Spinal cord (tissue), 9 donors: ENCODE measurements at regions not wholly inside any gene's neighbourhood (a gene's known extent, or its start where the extent isn't known, plus 50 kb on each side); places are given as distances from the start of the nearest gene placed in this dataset.

Source experiments
- DNase-seq, 6 donors: peaks; one replicate each; pipeline versions ENCODE4 v3.0.0 to v3.0.0-alpha.2; 2013 to 2015; ENCODE audit warnings: low spot score in 6 of 6, low read depth in 4 of 6
- H3K27ac ChIP-seq: one replicate; pipeline ENCODE4 v1.5.1; 2013; ENCODE audit warnings: low read depth, low read length, control low read depth
- H3K27me3 ChIP-seq: one replicate; pipeline ENCODE4 v1.6.1; 2013; ENCODE audit warnings: low read length; ENCODE audit not compliant: control insufficient read depth, insufficient read depth
- H3K36me3 ChIP-seq: one replicate; pipeline ENCODE4 v1.6.1; 2013; ENCODE audit warnings: low read length; ENCODE audit not compliant: control insufficient read depth, insufficient read depth
- H3K4me1 ChIP-seq: one replicate; pipeline ENCODE4 v1.6.1; 2013; ENCODE audit warnings: low read length; ENCODE audit not compliant: control insufficient read depth, insufficient read depth
- H3K4me3 ChIP-seq: one replicate; pipeline ENCODE4 v1.5.1; 2013; ENCODE audit warnings: low read depth, low read length, control low read depth
- H3K9me3 ChIP-seq: one replicate; pipeline ENCODE4 v1.6.1; 2013; ENCODE audit warnings: low read length; ENCODE audit not compliant: control insufficient read depth, insufficient read depth
- WGBS: methylation state at CpG from one replicate; pipeline ENCODE4 v1.1.5; 2013; ENCODE audit warnings: missing lambda C conversion rate; ENCODE audit not compliant: insufficient coverage; 5-methylcytosine and 5-hydroxymethylcytosine counted together
- donor health status: healthy.

DNA sequence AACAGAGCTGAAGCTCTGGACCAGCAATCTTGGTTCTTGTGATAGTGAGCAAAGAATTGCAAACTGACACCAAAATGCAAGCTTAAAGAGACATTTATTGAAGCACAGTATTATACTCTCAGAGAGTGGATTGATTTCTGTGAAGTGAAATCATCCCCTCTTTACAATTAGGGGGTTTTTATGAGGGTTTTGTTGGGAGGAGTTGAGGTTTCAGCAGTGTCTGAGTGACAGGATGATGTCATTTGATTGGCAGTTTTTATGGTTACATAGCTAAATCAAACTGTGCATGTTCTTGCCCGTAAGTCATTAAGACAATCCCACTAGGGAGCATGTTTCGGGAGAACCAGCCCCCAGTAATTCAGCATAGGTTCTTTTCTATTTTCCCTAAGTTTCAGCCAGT lies 1200.5 kb downstream of the SI start:
- Histone ChIP-seq H3K27ac (no peak overlapping the region), H3K36me3 (no peaks in the 10 kb centered on the region), H3K4me1 (no peaks in the 10 kb centered on the region), H3K9me3 (no peaks in the 10 kb centered on the region), H3K4me3 (no peak overlapping the region), H3K27me3 (no peaks in the 10 kb centered on the region)
- no peak for DNase-seq
- WGBS, result no CpG with 5 or more reads among the region's 2 CpGs

DNA sequence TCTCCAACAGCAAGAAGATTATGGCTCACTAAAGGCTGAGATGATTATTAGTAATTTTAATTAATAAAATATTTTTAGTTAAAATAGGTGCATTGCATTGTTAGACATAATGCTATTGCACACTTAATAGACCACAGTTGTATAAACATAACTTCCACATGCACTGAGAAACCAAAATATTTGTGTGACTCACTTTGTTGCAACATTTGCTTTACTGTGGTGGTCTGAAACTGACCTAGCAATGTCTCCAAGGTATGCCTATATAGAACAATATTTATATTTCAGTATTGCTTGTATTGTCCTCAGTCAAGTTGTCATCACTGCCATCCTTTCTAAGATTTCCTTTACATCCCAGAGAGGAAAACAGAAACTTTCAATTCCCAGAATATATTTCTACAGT lies 1215.2 kb downstream of the SI start:
- H3K4me3 ChIP-seq, result no peak overlapping the region
- H3K4me1 ChIP-seq, result no peaks in the 10 kb centered on the region
- no peak for DNase-seq

DNA sequence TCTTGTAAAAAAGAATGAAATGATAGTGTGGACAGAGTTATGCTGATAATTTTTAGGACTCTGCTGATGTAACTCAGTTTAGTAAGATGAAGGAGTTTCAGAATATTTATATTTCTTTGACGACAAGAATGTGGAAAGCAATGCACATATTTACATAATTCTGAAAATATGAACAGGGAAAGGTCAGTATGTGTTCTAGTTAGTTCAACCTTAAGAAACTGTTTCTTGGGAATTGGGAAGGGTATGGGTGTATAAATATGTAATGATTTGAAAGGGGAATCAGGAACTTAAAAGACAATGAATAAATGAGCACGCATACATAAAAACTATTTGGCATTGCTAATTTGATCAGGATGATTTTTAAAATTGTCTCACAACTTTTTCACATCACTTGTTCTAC lies 1226.1 kb downstream of the SI start:
- Histone ChIP-seq H3K9me3 (no peaks in the 10 kb centered on the region), H3K27ac (no peak overlapping the region), H3K4me3 (no peak overlapping the region), H3K36me3 (no peaks in the 10 kb centered on the region), H3K4me1 (no peaks in the 10 kb centered on the region), H3K27me3 (no peaks in the 10 kb centered on the region)
- DNase-seq, result no peak
- WGBS, result no CpG with 5 or more reads among the region's 2 CpGs

More for the DNA sequence above, 1215.2 kb downstream of the SI start:
- no peaks in the 10 kb centered on the region for H3K9me3 ChIP-seq
- H3K27ac ChIP-seq, result no peak overlapping the region
- H3K27me3 ChIP-seq, result no peaks in the 10 kb centered on the region
- no peaks in the 10 kb centered on the region for H3K36me3 ChIP-seq

GRCh38 chr3:163838769-163839168 lies 1239.5 kb downstream of the SI start:
- H3K4me1 ChIP-seq, result no peaks in the 10 kb centered on the region
- 66% methylated on average over 4 of the region's 4 CpGs for WGBS
- DNase-seq, result no peak

GRCh38 chr3:163832547-163832946 lies 1245.7 kb downstream of the SI start:
- H3K36me3 ChIP-seq, result no peaks in the 10 kb centered on the region
- no peaks in the 10 kb centered on the region for H3K4me1 ChIP-seq
- no peaks in the 10 kb centered on the region for H3K9me3 ChIP-seq
- no peaks in the 10 kb centered on the region for H3K27me3 ChIP-seq
- no peak for DNase-seq
- no peak overlapping the region for H3K4me3 ChIP-seq
- no CpG with 5 or more reads among the region's 2 CpGs for WGBS
- no peak overlapping the region for H3K27ac ChIP-seq

More at GRCh38 chr3:163838769-163839168, 1239.5 kb downstream of the SI start:
- H3K27me3 ChIP-seq, result no peaks in the 10 kb centered on the region
- H3K9me3 ChIP-seq, result no peaks in the 10 kb centered on the region
- H3K4me3 ChIP-seq, result no peak overlapping the region
- no peaks in the 10 kb centered on the region for H3K36me3 ChIP-seq
- H3K27ac ChIP-seq, result no peak overlapping the region

DNA sequence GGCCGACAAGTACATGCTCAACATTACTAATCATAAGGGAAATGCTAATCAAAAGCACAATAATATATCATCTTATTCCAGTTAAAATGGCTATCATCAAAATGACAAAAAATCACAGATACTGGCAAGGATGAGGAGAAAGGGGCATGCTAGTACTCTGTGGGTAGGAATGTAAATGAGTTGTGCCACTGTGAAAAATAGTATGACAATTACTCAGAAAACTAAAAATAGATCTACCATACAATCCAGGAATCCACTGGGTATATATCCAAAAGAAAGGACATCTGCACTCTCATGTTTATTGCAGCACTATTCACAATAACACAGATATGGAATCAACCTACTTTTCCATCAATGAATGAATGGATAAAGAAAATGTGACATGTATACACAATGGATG lies 1256.5 kb downstream of the SI start:
- Histone ChIP-seq H3K27ac (no peak overlapping the region), H3K9me3 (no peaks in the 10 kb centered on the region), H3K36me3 (no peaks in the 10 kb centered on the region), H3K4me1 (no peaks in the 10 kb centered on the region), H3K27me3 (no peaks in the 10 kb centered on the region), H3K4me3 (no peak overlapping the region)
- no peak for DNase-seq
- no CpG with 5 or more reads among the region's 1 CpG for WGBS

GRCh38 chr3:163817015-163817414 lies 1261.3 kb downstream of the SI start:
- Histone ChIP-seq H3K4me3 (no peak overlapping the region), H3K36me3 (no peaks in the 10 kb centered on the region), H3K27ac (no peak overlapping the region), H3K27me3 (no peaks in the 10 kb centered on the region), H3K9me3 (no peaks in the 10 kb centered on the region), H3K4me1 (no peaks in the 10 kb centered on the region)
- DNase-seq, result no peak
- WGBS, result 90% methylated on average over 1 of the region's 6 CpGs

DNA sequence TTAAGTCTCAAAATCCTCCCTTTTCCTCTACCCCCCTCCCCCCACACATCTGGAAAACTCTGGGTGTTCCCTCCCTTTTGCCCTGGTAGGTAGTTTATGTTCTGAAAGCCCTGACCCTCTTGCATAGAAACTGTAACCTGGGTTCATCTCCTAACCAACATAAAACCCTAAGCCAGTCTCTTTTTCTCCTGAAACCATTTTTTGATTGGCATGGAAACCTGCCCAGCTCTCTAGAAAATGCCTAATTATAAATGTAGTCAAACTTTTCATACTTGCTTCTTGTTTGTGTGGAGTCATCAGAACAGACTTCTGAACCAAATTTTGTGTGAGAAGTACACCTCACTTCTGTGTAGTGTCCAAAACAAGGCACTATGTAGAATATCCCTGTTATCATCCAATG lies 1264.4 kb downstream of the SI start:
- H3K4me1 ChIP-seq, result no peaks in the 10 kb centered on the region
- no peak for DNase-seq
- H3K36me3 ChIP-seq, result no peaks in the 10 kb centered on the region
- no peaks in the 10 kb centered on the region for H3K9me3 ChIP-seq
- H3K27ac ChIP-seq, result no peak overlapping the region
- no peaks in the 10 kb centered on the region for H3K27me3 ChIP-seq
- H3K4me3 ChIP-seq, result no peak overlapping the region

- Histone ChIP-seq H3K9me3 (no peaks in the 10 kb centered on the region), H3K27ac (no peak overlapping the region), H3K4me3 (no peak overlapping the region), H3K27me3 (no peaks in the 10 kb centered on the region), H3K36me3 (no peaks in the 10 kb centered on the region), H3K4me1 (no peaks in the 10 kb centered on the region)
- no CpG with 5 or more reads among the region's 3 CpGs for whole genome bisulfite sequencing
- DNase-seq, result peak in 2 of 6 donors; percentile 62 to 72
Measured at GRCh38 chr3:163812006-163812405, 1266.3 kb downstream of the SI start.

DNA sequence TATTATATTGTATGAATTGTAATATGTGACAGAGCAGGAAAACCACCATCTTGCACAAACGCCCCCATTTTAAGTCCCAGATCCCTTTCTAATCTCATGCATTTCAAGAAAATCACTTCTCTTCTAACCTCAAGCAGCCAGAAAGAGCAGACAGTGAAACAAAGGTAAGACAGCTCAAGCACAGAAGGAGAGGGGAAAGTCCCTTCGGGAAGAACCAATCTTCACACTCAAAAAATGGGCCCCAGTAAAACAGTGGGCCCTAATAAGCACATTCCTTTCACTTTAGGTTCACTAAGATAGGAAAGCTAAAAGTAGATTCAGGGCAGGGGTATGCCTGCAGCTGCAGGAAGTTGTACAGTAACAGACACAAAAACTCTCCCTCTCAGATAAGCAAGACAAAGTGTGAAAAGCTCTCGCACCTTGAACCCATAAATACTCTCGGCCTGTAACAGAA lies 1268.7 kb downstream of the SI start:
- 100% methylated on average over 2 of the region's 4 CpGs for WGBS
- no peaks in the 10 kb centered on the region for H3K27me3 ChIP-seq
- no peaks in the 10 kb centered on the region for H3K9me3 ChIP-seq
- H3K27ac ChIP-seq, result no peak overlapping the region
- H3K4me3 ChIP-seq, result no peak overlapping the region
- no peaks in the 10 kb centered on the region for H3K4me1 ChIP-seq
- no peaks in the 10 kb centered on the region for H3K36me3 ChIP-seq
- DNase-seq, result no peak
